A549 (cell line): ENCODE measurements at regions not wholly inside any gene's neighbourhood (a gene's known extent, or its start where the extent isn't known, plus 50 kb on each side); places are given as distances from the start of the nearest gene placed in this dataset.
A peak's percentile ranks its signal among the peaks of the same experiment; 100 is the strongest.

Experiments
- ATAC-seq, 2 experiments: fragments of 200-7000 bp in 1 of 2; fragments of >200 bp in 1 of 2; cut with Nextera tagmentation in 1 of 2; cut with Tn5 transposase in 1 of 2; 3 replicates each; pipeline versions ENCODE4 v1.8.0 to v1.9.1; 2018 to 2020; ENCODE audit warnings: mild to moderate bottlenecking in 1 of 2, moderate library complexity in 1 of 2
- CTCF ChIA-PET: fragments of 300-600 bp; sonication (Branson Sonifier 250); formaldehyde crosslinking; extraction: SDS; loops from one replicate; lab custom pipeline; 2021; ENCODE audit warnings: antibody characterized with exemption, inconsistent platforms; lab: Yijun Ruan, JAX
- POLR2A ChIA-PET: fragments of 350-600 bp; formaldehyde crosslinking; extraction: SDS; loops from one replicate; lab custom pipeline; 2021; ENCODE audit warnings: antibody characterized with exemption, inconsistent platforms; lab: Yijun Ruan, JAX
- DNase-seq, 2 experiments: peaks; one replicate each; pipeline versions ENCODE4 v3.0.0 to v3.0.0-alpha.2; 2011 to 2016; ENCODE audit warnings: low read depth in 1 of 2, low spot score in 1 of 2
- FAIRE-seq: peaks from 2 replicates; lab custom pipeline; 2011; peaks lifted over from hg19 to GRCh38; lab: Jason Lieb, UNC
- H3K27ac ChIP-seq, 2 experiments: fragments of >200 bp; sonication (Bioruptor Twin); formaldehyde crosslinking; 3 replicates each; pipeline ENCODE4 v1.5.1; 2016 to 2017
- H3K4me1 ChIP-seq: fragments of >200 bp; sonication (Bioruptor Twin); formaldehyde crosslinking; 3 replicates; pipeline ENCODE4 v1.6.1; 2016
- H3K4me2 ChIP-seq: fragments of >200 bp; sonication (Bioruptor Twin); formaldehyde crosslinking; 3 replicates; pipeline ENCODE4 v1.6.1; 2016
- H3K4me3 ChIP-seq: fragments of >200 bp; sonication (Bioruptor Twin); formaldehyde crosslinking; 3 replicates; pipeline ENCODE4 v1.5.1; 2016
- H3K9me3 ChIP-seq: fragments of >200 bp; sonication (Bioruptor Twin); formaldehyde crosslinking; 3 replicates; pipeline ENCODE4 v1.6.1; 2016
- CHD2 ChIP-seq: fragments of 150-350 bp; IDR thresholded peaks from 2 replicates; pipeline ENCODE4 v1.6.1; 2014; ENCODE audit warnings: low read length; ENCODE audit not compliant: partially characterized antibody
- ESRRA ChIP-seq: fragments of 150-350 bp; IDR thresholded peaks from 2 replicates; pipeline ENCODE4 v1.6.1; 2014; ENCODE audit warnings: mild to moderate bottlenecking, low read length, borderline replicate concordance
- FOXS1 ChIP-seq: fragments of 250-450 bp; sonication (Bioruptor Pico); IDR thresholded peaks from 2 replicates; pipeline ENCODE4 v1.5.0; 2020; ENCODE audit warnings: mild to moderate bottlenecking, moderate library complexity
- GATA3 ChIP-seq: IDR thresholded peaks from 2 replicates; pipeline ENCODE4 v1.6.1; 2012; ENCODE audit warnings: borderline replicate concordance
- JUN ChIP-seq, 2 experiments: fragments of >200 bp; sonication (Bioruptor Twin); formaldehyde crosslinking; IDR thresholded peaks; 2 replicates in 1 of 2; 3 replicates in 1 of 2; pipeline ENCODE4 v1.6.1; 2016 to 2017
- KDM1A ChIP-seq: fragments of 200-600 bp; sonication (generic); IDR thresholded peaks from 2 replicates; pipeline ENCODE4 v1.6.1; 2016; ENCODE audit warnings: low read depth, mild to moderate bottlenecking
- MAFK ChIP-seq: fragments of 450-650 bp; IDR thresholded peaks from 2 replicates; pipeline ENCODE4 v1.6.1; 2014; ENCODE audit not compliant: partially characterized antibody
- NFE2L2 ChIP-seq: fragments of 150-350 bp; conservative IDR thresholded peaks from 2 replicates; pipeline ENCODE4 v1.6.1; 2014; ENCODE audit warnings: low read length
- POLR2A ChIP-seq: IDR thresholded peaks from 2 replicates; pipeline ENCODE4 v1.6.1; 2012; ENCODE audit warnings: mild to moderate bottlenecking, low read length
- RAD21 ChIP-seq, 2 experiments: fragments of >200 bp in 1 of 2; sonication (Bioruptor Twin) in 1 of 2; formaldehyde crosslinking in 1 of 2; IDR thresholded peaks in 1 of 2; conservative IDR thresholded peaks in 1 of 2; 2 replicates in 1 of 2; 3 replicates in 1 of 2; pipeline ENCODE4 v1.6.1; 2012 to 2018; ENCODE audit warnings: inconsistent platforms in 1 of 2
- RARB ChIP-seq: fragments of 250-450 bp; sonication (Bioruptor Pico); IDR thresholded peaks from 2 replicates; pipeline ENCODE4 v1.8.0; 2021; ENCODE audit warnings: mild to moderate bottlenecking, moderate library complexity
- RFX5 ChIP-seq: fragments of 450-650 bp; IDR thresholded peaks from 2 replicates; pipeline ENCODE4 v1.7.1; 2014; ENCODE audit warnings: antibody characterized with exemption, mild to moderate bottlenecking, moderate library complexity
- SMC3 ChIP-seq: fragments of >200 bp; sonication (Bioruptor Twin); formaldehyde crosslinking; IDR thresholded peaks from 3 replicates; pipeline ENCODE4 v1.6.1; 2018; ENCODE audit warnings: inconsistent platforms
- SREBF2 ChIP-seq: fragments of 450-650 bp; IDR thresholded peaks from 2 replicates; pipeline ENCODE4 v1.6.1; 2014; ENCODE audit warnings: mild to moderate bottlenecking, moderate library complexity
- TFCP2L1 ChIP-seq: fragments of 250-450 bp; sonication (Bioruptor Pico); IDR thresholded peaks from 2 replicates; pipeline ENCODE4 v1.5.0; 2021; ENCODE audit warnings: mild to moderate bottlenecking
- ZNF302 ChIP-seq: fragments of 250-450 bp; sonication (Bioruptor Pico); IDR thresholded peaks from 2 replicates; pipeline ENCODE4 v1.9.0; 2021; ENCODE audit warnings: inconsistent platforms, mild to moderate bottlenecking, moderate library complexity
- ZSCAN20 ChIP-seq: fragments of 250-450 bp; sonication (Bioruptor Pico); IDR thresholded peaks from 2 replicates; pipeline ENCODE4 v1.8.0; 2022; ENCODE audit warnings: mild to moderate bottlenecking, moderate library complexity
- WGBS: methylation state at CpG from one replicate; pipeline ENCODE4 v1.1.6; 2017; ENCODE audit errors: missing lambda C conversion rate; 5-methylcytosine and 5-hydroxymethylcytosine counted together
- TF ChIP-seq, protein P1 (sequence below): fragments of 250-450 bp; sonication (Bioruptor Pico); IDR thresholded peaks from 2 replicates; pipeline ENCODE4 v1.5.0; 2021; ENCODE audit warnings: mild to moderate bottlenecking, moderate library complexity, borderline replicate concordance
- TF ChIP-seq, protein P2 (sequence below): fragments of >200 bp; sonication (Bioruptor Twin); formaldehyde crosslinking; IDR thresholded peaks from 3 replicates; pipeline ENCODE4 v1.5.1; 2016
- TF ChIP-seq, protein P3 (sequence below): fragments of >200 bp; sonication (Bioruptor Twin); formaldehyde crosslinking; IDR thresholded peaks from 2 replicates; pipeline ENCODE4 v1.6.1; 2016
- TF ChIP-seq, protein P4 (sequence below): IDR thresholded peaks from 2 replicates; pipeline ENCODE4 v1.6.1; 2012; ENCODE audit warnings: low read depth, borderline replicate concordance
- TF ChIP-seq, protein P5 (sequence below): fragments of 200-600 bp; sonication (generic); IDR thresholded peaks from 2 replicates; pipeline ENCODE4 v1.6.1; 2016; ENCODE audit warnings: antibody characterized with exemption, mild to moderate bottlenecking, moderate library complexity
- TF ChIP-seq, protein P6 (sequence below): fragments of 150-350 bp; IDR thresholded peaks from 2 replicates; pipeline ENCODE4 v1.6.1; 2014; ENCODE audit warnings: low read depth, mild to moderate bottlenecking, low read length

DNA sequence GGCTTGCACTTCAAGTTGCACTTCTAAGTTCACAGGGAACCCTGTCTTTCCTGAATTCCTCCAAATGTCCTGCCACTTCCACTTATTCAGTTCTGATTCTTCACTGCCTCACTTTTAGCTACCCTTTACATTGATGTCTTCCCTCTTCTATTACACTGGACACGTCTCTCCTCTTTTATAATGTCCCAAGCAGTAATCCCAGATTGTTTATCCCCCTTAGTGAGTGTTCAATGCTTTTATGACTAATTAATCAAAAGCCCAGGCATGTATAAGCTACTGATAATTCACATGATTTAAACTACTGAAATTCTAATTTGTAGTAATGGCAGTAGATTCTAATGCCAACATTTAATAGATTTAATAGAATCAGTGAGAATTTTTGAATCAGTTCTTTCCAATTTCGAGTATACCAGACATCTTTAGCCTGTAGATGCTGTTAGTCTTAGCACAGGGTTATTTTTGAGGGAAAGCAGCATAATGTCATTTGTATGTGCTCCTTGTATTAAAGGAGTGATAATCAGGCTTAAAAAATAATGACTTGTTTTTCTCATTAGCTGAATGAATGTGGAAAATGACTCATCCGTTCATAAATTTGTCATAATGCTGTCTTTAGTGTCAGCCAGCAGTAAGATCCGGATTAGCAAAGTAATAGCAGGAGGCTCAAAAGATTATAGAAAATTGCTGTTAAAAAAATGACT is 703.1 kb downstream of the CENPC start:
- TF ChIP-seq RARB (CRISPR knock-in tag) (no peak), POLR2A (no peak), MAFK (no peak), ZSCAN20 (CRISPR knock-in tag) (no peak), TFCP2L1 (no peak), NFE2L2 (no peak)
- TF ChIP-seq, all 56 proteins: peak for 0
- DNase-seq (no peak), FAIRE-seq (no peak), ATAC-seq (no peak)
- ChIA-PET CTCF (interaction anchor here (0.7 kb wide), 1 partner anchor 80 kb away, joined by 3 read pairs; no protein-coding TSS in a partner anchor), POLR2A (no interaction called here)
- H3K27ac ChIP-seq: no peak overlapping the region
- no peaks in the 10 kb centered on the region for H3K9me3 ChIP-seq
- no peaks in the 10 kb centered on the region for H3K4me1 ChIP-seq
- 37% methylated on average over 4 of the region's 4 CpGs for WGBS
- no peak overlapping the region for H3K4me3 ChIP-seq
- H3K4me2 ChIP-seq: no peak overlapping the region

DNA sequence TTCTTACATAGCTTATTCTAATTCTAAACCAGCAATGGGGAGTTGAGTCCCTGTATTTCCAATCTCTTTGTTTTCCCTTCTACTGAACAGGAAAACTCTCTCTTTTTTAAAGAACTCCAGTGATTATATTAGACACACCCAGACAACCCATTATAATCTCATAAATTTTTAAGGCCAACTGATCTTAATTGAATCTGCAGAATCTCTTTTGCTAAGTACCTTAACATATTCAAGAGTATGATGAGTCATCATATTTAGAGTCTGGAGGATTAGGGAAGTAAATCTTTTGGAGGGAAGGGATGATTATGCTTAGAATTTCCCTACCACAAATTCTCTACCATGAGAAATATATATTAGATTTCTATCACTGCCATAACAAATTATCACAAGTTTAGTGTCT is 705.1 kb downstream of the CENPC start:
- peak; percentile 77 for TF ChIP-seq MAFK
- TF ChIP-seq, protein P1, sequence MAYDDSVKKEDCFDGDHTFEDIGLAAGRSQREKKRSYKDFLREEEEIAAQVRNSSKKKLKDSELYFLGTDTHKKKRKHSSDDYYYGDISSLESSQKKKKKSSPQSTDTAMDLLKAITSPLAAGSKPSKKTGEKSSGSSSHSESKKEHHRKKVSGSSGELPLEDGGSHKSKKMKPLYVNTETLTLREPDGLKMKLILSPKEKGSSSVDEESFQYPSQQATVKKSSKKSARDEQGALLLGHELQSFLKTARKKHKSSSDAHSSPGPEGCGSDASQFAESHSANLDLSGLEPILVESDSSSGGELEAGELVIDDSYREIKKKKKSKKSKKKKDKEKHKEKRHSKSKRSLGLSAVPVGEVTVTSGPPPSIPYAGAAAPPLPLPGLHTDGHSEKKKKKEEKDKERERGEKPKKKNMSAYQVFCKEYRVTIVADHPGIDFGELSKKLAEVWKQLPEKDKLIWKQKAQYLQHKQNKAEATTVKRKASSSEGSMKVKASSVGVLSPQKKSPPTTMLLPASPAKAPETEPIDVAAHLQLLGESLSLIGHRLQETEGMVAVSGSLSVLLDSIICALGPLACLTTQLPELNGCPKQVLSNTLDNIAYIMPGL: no peak
- FAIRE-seq: no peak
- ATAC-seq: no peak
- H3K4me2 ChIP-seq: no peak overlapping the region
- ChIA-PET POLR2A (no interaction called here), CTCF (no interaction called here)
- DNase-seq: no peak
- H3K27ac ChIP-seq: no peak overlapping the region
- H3K4me3 ChIP-seq: no peak overlapping the region
- H3K9me3 ChIP-seq: no peaks in the 10 kb centered on the region
- H3K4me1 ChIP-seq: no peaks in the 10 kb centered on the region

DNA sequence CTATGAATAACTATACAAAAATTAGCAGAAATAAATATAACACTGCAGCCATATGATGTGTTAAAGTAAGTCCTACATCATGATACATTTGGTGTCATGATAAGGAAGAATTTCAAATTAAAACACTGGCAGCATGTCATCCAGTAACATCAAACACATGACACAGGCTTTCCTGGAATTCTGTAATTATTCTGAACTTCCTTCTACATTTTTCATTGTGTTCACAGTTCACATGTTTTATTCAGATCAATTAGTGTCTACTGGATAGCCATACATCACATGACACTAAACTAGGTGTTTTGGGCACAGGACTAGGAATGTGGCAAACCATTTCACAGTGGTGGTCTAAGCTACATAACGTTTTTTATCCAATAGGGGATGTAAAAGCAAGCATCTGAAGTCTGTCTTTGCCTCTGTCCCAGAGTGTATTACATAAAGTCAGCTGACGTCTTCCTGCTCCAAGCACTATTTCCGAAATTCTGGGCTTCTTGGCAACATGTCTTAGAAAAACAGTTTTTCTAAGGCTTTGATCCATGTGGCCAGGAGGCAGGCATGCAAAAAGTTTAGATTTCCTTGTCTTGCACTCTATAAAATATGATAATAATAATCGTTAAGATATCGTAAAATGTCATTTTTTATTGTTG is 707.9 kb downstream of the CENPC start:
- POLR2A ChIA-PET: no interaction called here
- TF ChIP-seq, protein P2, sequence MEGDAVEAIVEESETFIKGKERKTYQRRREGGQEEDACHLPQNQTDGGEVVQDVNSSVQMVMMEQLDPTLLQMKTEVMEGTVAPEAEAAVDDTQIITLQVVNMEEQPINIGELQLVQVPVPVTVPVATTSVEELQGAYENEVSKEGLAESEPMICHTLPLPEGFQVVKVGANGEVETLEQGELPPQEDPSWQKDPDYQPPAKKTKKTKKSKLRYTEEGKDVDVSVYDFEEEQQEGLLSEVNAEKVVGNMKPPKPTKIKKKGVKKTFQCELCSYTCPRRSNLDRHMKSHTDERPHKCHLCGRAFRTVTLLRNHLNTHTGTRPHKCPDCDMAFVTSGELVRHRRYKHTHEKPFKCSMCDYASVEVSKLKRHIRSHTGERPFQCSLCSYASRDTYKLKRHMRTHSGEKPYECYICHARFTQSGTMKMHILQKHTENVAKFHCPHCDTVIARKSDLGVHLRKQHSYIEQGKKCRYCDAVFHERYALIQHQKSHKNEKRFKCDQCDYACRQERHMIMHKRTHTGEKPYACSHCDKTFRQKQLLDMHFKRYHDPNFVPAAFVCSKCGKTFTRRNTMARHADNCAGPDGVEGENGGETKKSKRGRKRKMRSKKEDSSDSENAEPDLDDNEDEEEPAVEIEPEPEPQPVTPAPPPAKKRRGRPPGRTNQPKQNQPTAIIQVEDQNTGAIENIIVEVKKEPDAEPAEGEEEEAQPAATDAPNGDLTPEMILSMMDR: no peak
- TF ChIP-seq KDM1A (no peak), CHD2 (no peak), JUN (IDR thresholded peaks at IDR 0.05) (no peak), ESRRA (no peak), SREBF2 (no peak), ZNF302 (no peak), ZSCAN20 (CRISPR knock-in tag) (no peak), RAD21 (conservative IDR thresholded peaks at IDR 0.05 in 1 of 2, IDR thresholded peaks at IDR 0.05 in 1 of 2) (no peak), RFX5 (no peak), SMC3 (no peak), GATA3 (no peak), FOXS1 (no peak), MAFK (no peak)
- TF ChIP-seq, protein P3, sequence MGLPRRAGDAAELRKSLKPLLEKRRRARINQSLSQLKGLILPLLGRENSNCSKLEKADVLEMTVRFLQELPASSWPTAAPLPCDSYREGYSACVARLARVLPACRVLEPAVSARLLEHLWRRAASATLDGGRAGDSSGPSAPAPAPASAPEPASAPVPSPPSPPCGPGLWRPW: no peak
- TF ChIP-seq, protein P4, sequence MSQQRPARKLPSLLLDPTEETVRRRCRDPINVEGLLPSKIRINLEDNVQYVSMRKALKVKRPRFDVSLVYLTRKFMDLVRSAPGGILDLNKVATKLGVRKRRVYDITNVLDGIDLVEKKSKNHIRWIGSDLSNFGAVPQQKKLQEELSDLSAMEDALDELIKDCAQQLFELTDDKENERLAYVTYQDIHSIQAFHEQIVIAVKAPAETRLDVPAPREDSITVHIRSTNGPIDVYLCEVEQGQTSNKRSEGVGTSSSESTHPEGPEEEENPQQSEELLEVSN: no peak
- TF ChIP-seq, protein P5, sequence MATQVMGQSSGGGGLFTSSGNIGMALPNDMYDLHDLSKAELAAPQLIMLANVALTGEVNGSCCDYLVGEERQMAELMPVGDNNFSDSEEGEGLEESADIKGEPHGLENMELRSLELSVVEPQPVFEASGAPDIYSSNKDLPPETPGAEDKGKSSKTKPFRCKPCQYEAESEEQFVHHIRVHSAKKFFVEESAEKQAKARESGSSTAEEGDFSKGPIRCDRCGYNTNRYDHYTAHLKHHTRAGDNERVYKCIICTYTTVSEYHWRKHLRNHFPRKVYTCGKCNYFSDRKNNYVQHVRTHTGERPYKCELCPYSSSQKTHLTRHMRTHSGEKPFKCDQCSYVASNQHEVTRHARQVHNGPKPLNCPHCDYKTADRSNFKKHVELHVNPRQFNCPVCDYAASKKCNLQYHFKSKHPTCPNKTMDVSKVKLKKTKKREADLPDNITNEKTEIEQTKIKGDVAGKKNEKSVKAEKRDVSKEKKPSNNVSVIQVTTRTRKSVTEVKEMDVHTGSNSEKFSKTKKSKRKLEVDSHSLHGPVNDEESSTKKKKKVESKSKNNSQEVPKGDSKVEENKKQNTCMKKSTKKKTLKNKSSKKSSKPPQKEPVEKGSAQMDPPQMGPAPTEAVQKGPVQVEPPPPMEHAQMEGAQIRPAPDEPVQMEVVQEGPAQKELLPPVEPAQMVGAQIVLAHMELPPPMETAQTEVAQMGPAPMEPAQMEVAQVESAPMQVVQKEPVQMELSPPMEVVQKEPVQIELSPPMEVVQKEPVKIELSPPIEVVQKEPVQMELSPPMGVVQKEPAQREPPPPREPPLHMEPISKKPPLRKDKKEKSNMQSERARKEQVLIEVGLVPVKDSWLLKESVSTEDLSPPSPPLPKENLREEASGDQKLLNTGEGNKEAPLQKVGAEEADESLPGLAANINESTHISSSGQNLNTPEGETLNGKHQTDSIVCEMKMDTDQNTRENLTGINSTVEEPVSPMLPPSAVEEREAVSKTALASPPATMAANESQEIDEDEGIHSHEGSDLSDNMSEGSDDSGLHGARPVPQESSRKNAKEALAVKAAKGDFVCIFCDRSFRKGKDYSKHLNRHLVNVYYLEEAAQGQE: no peak
- TF ChIP-seq, protein P6, sequence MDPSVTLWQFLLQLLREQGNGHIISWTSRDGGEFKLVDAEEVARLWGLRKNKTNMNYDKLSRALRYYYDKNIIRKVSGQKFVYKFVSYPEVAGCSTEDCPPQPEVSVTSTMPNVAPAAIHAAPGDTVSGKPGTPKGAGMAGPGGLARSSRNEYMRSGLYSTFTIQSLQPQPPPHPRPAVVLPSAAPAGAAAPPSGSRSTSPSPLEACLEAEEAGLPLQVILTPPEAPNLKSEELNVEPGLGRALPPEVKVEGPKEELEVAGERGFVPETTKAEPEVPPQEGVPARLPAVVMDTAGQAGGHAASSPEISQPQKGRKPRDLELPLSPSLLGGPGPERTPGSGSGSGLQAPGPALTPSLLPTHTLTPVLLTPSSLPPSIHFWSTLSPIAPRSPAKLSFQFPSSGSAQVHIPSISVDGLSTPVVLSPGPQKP: no peak
- TF ChIP-seq, all 56 proteins: peak for 0
- DNase-seq: no peak
- CTCF ChIA-PET: no interaction called here
- no peak for ATAC-seq
- no peaks in the 10 kb centered on the region for H3K9me3 ChIP-seq
- FAIRE-seq: no peak
- H3K27ac ChIP-seq: no peak overlapping the region
- H3K4me2 ChIP-seq: no peak overlapping the region
- H3K4me3 ChIP-seq: no peak overlapping the region
- 66% methylated on average over 5 of the region's 5 CpGs for WGBS
- no peaks in the 10 kb centered on the region for H3K4me1 ChIP-seq
